Motor neuron (in vitro differentiated cells): ENCODE measurements at regions not wholly inside any gene's neighbourhood (a gene's known extent, or its start where the extent isn't known, plus 50 kb on each side); places are given as distances from the start of the nearest gene placed in this dataset.

Source experiments
- ATAC-seq, 8 experiments: fragments of 200-7000 bp; cut with Tn5 transposase; replicated peaks in 6 of 8; 2 replicates each; pipeline ENCODE4 v1.8.0; 2021; ENCODE audit warnings: mild to moderate bottlenecking in 8 of 8, moderate library complexity in 8 of 8
- H3K27ac ChIP-seq, 2 donors: fragments of 250-450 bp; sonication (Bioruptor Pico); 2 replicates each; pipeline ENCODE4 v1.9.0; 2021; ENCODE audit warnings: antibody characterized with exemption in 2 of 2, mild to moderate bottlenecking in 2 of 2, moderate library complexity in 1 of 2
- H3K4me1 ChIP-seq, 2 donors: fragments of 250-450 bp; sonication (Bioruptor Pico); replicated peaks in 1 of 2; 2 replicates each; pipeline ENCODE4 v1.6.1; 2021; ENCODE audit warnings: antibody characterized with exemption in 2 of 2, mild to moderate bottlenecking in 2 of 2, moderate library complexity in 1 of 2
- H3K4me3 ChIP-seq, 5 donors: fragments of 250-450 bp; sonication (Bioruptor Pico); 2 replicates each; pipeline ENCODE4 v1.9.0; 2021; ENCODE audit warnings: antibody characterized with exemption in 5 of 5, mild to moderate bottlenecking in 5 of 5, moderate library complexity in 4 of 5
- WGBS, 10 experiments: fragments of 450-650 bp; shearing (Covaris generic); methylation state at CpG; one replicate each; pipeline ENCODE4 v1.0.0; 2022; 5-methylcytosine and 5-hydroxymethylcytosine counted together
- in situ Hi-C, 9 experiments: fragments of 400-800 bp; cut with MboI; loops; one replicate each; pipeline ENCODE4 v1.15.0; 2021; ENCODE audit warnings: low sequenced_read_pairs in 9 of 9, low pct_unique_long_range_greater_than_20kb in 2 of 9; ENCODE audit not compliant: unreplicated experiment in 9 of 9

DNA sequence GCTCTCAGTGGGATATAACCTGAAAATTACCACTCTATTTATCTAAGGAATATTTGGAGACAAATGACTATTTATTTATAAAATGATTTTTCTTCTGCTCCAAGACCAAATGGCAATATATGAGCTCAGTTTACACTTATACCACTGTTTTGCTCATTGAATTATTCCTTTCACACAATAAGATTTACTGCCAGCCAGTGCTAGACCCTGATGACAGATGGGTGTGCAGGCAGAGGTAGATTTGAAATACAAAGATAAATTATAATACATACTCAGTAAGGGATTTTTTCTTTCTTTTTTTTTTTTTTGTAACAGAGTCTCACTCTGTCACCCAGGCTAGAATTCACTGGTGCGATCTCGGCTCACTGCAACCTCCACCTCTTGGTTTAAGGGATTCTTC, 980.3 kb downstream of the EPHA3 start:
- Histone ChIP-seq H3K4me1 (no peaks in the 10 kb centered on the region), H3K4me3 (no peak overlapping the region), H3K27ac (no peak overlapping the region)
- in situ Hi-C loops, result loop anchor here in 1 of 9 experiments (25.0 kb wide), 1 partner anchor 975 kb away; the partner anchor contains the start of gene EPHA3
- WGBS, 10 experiments, result 30 to 100% (median 94%) methylated on average over 1 to 2 of the region's 2 CpGs; no CpG with 5 or more reads in 4 of the 10 experiments
- ATAC-seq, result peak in 2 of 8 experiments; percentile 59 to 69

DNA sequence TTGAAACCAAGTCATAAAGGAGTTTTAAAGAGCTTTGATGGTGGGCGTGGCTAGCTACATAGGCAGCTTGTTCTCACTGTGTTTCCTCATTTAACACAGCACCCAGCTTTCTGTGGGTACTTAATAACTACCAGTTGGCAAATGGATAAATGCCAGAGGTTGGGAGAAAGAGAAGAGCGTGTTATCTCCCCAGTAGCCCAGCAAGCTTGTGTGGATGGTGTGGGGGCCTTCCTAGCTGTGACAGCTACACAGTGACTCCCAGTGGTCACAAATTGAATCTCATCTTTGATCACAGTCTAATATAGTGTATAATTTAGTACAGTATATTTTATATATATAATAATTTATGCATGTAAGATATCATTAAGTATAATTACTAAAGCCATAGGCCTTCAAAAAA, 984.1 kb downstream of the EPHA3 start:
- in situ Hi-C loops, result loop anchor here in 1 of 9 experiments (25.0 kb wide), 1 partner anchor 979 kb away; the partner anchor contains the start of gene EPHA3
- H3K27ac ChIP-seq, result no peak overlapping the region
- no peak overlapping the region for H3K4me3 ChIP-seq
- 0 to 100% (median 6%) methylated on average over 1 to 2 of the region's 2 CpGs; no CpG with 5 or more reads in 3 of the 10 experiments for WGBS, 10 experiments
- ATAC-seq, result peak in 7 of 8 experiments; percentile 40 to 93 (median 86)
- H3K4me1 ChIP-seq, result no peaks in the 10 kb centered on the region

DNA sequence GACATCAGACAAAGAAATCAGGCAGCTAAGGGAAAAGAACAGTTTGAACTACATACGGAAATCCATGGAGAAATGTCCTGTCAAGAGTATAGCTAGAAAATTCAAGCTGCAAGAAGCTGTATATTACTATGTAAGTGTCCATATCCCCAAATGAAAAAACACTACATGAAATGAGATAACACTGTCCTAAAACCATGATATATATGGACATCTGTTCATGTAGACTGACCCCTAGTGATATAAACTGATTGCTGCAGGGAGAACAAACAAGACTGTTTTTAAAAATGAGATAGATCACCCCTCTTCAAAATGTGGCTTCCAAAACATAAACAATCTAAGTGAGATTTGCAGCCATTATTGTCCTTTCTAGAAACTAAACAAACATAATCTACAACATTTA, 985.6 kb downstream of the EPHA3 start:
- H3K27ac ChIP-seq, result no peak overlapping the region
- ATAC-seq, result peak in 4 of 8 experiments; percentile 28 to 62 (median 46)
- no peak overlapping the region for H3K4me3 ChIP-seq
- in situ Hi-C loops, result loop anchor here in 1 of 9 experiments (25.0 kb wide), 1 partner anchor 981 kb away; the partner anchor contains the start of gene EPHA3
- 0 to 100% (median 80%) methylated on average over 1 of the region's 1 CpG; no CpG with 5 or more reads in 3 of the 10 experiments for WGBS, 10 experiments
- no peaks in the 10 kb centered on the region for H3K4me1 ChIP-seq

DNA sequence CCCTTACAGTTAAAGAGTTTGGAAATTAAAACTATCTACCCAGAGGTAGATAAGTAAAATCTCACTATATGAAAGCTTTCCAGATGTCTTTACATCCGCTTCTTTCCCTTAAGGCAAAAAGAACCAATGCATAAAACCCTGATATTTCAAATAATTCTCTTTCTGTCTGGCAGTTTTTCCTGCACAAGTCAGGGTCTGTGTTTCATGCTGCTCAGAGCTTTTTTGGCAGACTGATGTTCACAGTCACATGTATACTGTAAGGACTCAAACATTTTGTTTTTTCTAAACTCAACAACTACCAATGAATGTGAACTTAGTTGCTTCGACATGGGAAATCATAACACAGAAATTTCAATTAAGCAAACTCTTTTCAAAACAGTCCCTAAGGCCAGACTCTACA, 988.4 kb downstream of the EPHA3 start:
- in situ Hi-C loops, result loop anchor here in 1 of 9 experiments (25.0 kb wide), 1 partner anchor 984 kb away; the partner anchor contains the start of gene EPHA3
- 0 to 100% (median 67%) methylated on average over 1 to 2 of the region's 2 CpGs; no CpG with 5 or more reads in 1 of the 10 experiments for WGBS, 10 experiments
- Histone ChIP-seq H3K4me3 (no peak overlapping the region), H3K27ac (no peak overlapping the region), H3K4me1 (no peaks in the 10 kb centered on the region)
- ATAC-seq, result no peak

DNA sequence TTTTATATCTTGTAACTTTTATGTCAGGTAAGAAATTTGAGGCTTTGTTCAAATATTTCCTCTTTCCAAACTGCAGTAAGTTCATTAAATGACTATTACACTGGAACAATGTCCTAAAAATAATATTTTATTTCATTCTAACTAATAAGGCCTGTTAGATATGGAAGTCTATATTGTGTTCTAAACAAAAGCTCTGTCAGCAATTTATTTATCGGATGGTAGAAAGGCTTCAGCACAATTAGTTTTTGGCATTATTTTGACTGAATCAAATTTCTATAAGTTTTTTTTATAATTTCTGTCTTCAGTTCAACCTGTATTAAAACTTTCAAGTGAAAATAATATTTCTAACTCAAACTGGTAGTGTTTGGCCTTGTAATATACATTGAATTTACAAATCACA, 992.1 kb downstream of the EPHA3 start:
- H3K4me1 ChIP-seq, result no peaks in the 10 kb centered on the region
- in situ Hi-C loops, result loop anchor here in 1 of 9 experiments (25.0 kb wide), 1 partner anchor 987 kb away; the partner anchor contains the start of gene EPHA3
- no peak overlapping the region for H3K27ac ChIP-seq
- 60 to 100% (median 94%) methylated on average over 1 of the region's 1 CpG; no CpG with 5 or more reads in 3 of the 10 experiments for WGBS, 10 experiments
- H3K4me3 ChIP-seq, result no peak overlapping the region
- no peak for ATAC-seq

DNA sequence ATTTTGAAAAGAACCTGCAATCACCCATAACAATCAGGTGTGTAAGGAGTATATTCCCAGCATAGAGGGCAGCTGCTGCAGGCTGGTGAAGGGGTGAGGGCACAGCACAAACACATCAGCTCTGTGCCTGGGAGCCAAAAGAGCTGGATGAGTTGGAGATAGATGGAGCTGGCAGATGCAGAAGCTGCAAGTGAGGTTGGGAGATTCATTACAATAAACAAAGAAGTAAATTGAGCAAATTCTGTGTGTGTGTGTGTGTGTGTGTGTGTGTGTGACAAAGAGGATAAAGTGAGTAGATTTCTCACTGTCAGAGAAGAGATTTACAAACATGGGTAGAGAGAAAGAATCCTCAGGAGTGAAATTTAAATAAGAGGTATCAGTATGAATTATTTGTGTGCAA, 994.7 kb downstream of the EPHA3 start:
- in situ Hi-C loops, result no loop called here
- Histone ChIP-seq H3K27ac (no peak overlapping the region), H3K4me3 (no peak overlapping the region), H3K4me1 (no peaks in the 10 kb centered on the region)
- no peak for ATAC-seq

DNA sequence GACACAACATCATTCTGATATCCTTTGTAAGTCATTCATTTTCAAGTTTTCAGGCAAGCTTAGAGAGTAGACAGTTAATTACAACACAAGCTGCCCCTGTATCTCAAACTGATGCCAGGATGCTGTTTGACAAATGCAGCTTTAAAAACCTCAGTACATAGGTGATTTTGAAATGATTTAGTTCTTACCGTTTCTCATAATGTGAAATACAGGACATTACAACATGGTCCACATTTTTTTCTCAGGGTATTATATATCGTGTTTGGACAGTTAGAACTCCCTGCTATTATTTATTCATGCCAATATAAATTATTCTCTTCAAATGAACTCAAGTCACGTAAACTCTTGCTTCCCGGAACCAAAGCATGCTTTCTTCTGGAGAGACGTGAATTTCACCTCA, 1013.9 kb downstream of the EPHA3 start:
- peak in 4 of 8 experiments; percentile 32 to 65 (median 56) for ATAC-seq
- in situ Hi-C loops, result no loop called here

DNA sequence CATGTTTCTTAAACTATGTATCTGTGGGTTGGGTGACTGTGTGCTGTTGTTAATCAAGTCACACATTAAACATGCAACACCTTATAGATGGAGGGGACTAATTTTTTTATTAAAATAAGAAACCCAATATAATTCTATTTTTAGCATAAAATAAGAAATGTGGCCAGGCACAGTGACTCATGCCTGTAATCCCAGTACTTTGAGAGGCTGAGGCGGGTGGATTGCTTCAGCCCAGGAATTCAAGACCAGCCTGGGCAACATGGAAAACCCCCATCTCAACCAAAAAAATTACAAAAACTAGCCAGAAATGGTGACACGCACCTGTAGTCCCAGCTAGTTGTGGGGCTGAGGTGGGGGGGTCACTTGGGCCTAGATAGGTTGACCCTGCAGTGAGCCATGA, 1021.0 kb downstream of the EPHA3 start:
- Histone ChIP-seq H3K27ac (no peak overlapping the region), H3K4me3 (no peak overlapping the region), H3K4me1 (no peaks in the 10 kb centered on the region)
- ATAC-seq, result no peak
- in situ Hi-C loops, result no loop called here
- 0 to 100% (median 71%) methylated on average over 1 to 2 of the region's 2 CpGs; no CpG with 5 or more reads in 4 of the 10 experiments for WGBS, 10 experiments

More for the DNA sequence above, 1013.9 kb downstream of the EPHA3 start:
- Histone ChIP-seq H3K4me1 (no peaks in the 10 kb centered on the region), H3K4me3 (no peak overlapping the region), H3K27ac (no peak overlapping the region)
- 19 to 94% (median 67%) methylated on average over 1 to 5 of the region's 5 CpGs; no CpG with 5 or more reads in 1 of the 10 experiments for WGBS, 10 experiments

DNA sequence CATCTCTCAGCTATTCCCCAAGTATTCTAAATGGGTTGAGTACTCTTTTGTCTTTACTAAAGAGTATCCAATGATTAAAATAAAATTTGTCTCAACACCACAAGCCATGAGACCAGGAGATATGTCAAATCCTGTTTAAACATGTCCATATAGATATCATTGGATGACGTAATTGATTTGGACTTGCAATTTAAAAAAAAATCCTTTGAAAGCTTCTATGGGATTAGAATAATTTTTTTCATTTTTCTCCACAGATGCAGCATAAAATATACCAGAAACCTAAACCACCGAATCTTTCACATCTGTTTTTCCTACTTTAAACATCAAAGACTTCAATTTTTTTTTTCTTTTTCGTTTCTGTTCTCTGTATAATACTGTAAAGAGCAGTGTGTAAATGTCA, 1022.3 kb downstream of the EPHA3 start:
- Histone ChIP-seq H3K4me3 (no peak overlapping the region), H3K4me1 (no peaks in the 10 kb centered on the region), H3K27ac (no peak overlapping the region)
- no peak for ATAC-seq
- WGBS, 10 experiments, result 0 to 86% (median 71%) methylated on average over 2 to 3 of the region's 3 CpGs
- in situ Hi-C loops, result no loop called here

DNA sequence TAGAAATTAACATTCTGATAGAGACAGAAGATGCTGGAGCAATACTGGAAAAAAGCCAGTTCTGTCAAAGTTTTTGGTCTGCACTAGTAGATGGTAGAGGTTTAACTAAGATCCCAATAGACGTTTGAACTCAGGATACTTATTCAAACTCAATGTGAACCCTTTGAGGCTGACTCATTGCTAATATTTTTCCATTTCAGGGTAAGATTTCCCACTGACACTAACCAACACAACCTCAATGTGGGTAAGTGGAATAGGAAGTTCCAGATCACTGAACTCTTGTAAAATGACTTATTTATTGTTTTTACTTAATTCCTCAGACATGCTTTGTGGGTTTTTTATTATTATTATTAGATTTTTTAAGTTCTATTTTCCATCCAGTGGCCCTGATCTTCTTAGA, 1024.8 kb downstream of the EPHA3 start:
- ATAC-seq, result peak in 1 of 8 experiments; percentile 58

DNA sequence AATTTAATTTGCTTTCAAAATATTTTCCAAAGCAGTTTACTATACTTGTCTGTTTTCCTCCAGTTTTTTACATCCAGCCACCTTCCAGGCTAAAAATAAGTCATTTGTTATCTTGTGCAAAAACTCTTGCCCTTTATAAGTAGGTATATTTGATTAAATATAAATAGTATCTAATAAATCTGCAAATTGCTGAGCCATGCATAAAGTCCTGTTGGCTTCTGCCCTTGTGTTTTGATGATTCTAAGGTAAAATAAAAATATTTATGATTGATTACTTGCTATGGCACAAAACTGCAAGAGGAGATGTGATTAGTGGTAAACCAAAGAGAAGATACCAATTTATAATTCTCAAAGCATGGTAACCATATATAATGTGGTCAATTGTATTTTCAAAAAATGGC, 1026.7 kb downstream of the EPHA3 start:
- Histone ChIP-seq H3K27ac (no peak overlapping the region), H3K4me3 (no peak overlapping the region), H3K4me1 (no peaks in the 10 kb centered on the region)
- no peak for ATAC-seq
- in situ Hi-C loops, result no loop called here

More for the DNA sequence above, 1024.8 kb downstream of the EPHA3 start:
- Histone ChIP-seq H3K4me1 (no peaks in the 10 kb centered on the region), H3K27ac (no peak overlapping the region), H3K4me3 (no peak overlapping the region)
- in situ Hi-C loops, result no loop called here
- WGBS, 10 experiments, result 0 to 83% (median 42%) methylated on average over 1 of the region's 1 CpG; no CpG with 5 or more reads in 3 of the 10 experiments

DNA sequence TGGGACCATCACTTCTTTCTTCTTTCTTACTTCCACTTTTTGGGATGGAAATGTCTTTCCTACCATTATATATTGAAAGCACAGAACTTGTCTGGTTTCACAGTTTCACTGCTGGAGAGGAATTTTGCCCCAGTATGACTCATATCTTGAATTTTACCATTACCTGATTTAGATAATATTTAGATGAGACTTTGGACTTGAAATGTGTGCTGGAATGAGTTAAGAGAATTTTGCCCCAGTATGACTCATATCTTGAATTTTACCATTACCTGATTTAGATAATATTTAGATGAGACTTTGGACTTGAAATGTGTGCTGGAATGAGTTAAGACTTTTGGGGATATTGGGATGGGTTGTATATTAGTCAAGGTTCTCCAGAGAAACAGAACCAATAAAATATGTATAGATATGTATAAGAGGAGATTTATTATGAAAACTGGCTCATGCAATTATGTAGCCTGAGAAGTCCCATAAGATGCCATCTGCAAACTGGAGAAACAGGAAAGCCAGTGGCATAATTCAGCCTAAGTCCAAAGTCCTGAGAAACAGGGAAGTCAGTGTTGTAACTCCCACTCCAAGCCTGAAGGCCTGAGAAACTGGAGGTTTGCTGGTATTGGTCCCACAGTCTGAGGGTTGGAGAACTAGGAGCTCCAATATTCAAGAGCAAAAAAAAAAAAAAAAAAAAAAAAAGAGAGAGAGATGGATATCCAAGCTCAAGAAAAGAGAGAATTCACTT, 1029.2 kb downstream of the EPHA3 start:
- ATAC-seq, result no peak
- H3K4me3 ChIP-seq, result no peak overlapping the region
- in situ Hi-C loops, result no loop called here
- no peak overlapping the region for H3K27ac ChIP-seq
- no peaks in the 10 kb centered on the region for H3K4me1 ChIP-seq

DNA sequence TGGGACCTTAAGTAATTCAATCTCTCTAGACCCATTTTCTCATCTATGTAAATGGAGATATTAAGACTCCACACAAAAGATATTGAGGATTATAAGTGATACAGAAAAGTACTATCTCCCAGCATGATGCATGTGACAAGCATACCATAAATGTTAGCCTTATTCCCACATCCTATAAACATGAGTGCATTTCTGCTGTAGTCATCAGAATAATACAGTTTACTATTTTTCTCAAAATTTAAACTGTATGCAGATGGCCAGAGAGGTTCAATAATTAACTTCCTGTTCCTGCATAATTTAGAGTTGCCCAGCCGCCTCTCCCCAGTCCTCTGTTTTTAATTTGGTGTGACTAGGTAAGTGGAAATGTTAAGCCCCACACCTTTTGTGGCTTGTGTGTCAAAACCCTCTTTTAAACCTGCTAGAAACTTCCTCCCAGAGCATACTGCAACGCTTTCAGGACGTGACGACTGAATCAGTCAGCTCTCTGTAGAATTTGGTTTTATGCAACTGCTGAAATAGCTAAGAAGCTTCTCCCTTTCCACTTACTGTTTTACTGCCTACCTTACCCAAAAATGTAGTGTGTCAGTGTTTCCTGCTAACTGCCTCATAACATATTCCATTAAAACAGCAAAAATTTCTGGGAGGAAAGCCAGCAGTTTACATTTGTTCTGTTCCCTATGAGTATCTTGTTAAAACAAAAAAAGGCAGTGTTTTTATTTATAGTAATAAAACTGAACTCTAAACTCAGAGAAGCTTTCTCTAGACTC, 1037.9 kb downstream of the EPHA3 start:
- Histone ChIP-seq H3K4me1 (no peaks in the 10 kb centered on the region), H3K27ac (no peak overlapping the region), H3K4me3 (no peak overlapping the region)
- 0 to 90% (median 65%) methylated on average over 1 to 4 of the region's 4 CpGs; no CpG with 5 or more reads in 2 of the 10 experiments for WGBS, 10 experiments
- ATAC-seq, result no peak
- in situ Hi-C loops, result no loop called here
